HEK293T (cell line): ENCODE measurements at regions not wholly inside any gene's neighbourhood (a gene's known extent, or its start where the extent isn't known, plus 50 kb on each side); places are given as distances from the start of the nearest gene placed in this dataset.

Experiments used
- CTCF ChIA-PET: fragments of 350-600 bp; formaldehyde crosslinking; extraction: SDS; loops from one replicate; lab custom pipeline; 2021; ENCODE audit warnings: antibody characterized with exemption, inconsistent platforms; lab: Yijun Ruan, JAX
- POLR2A ChIA-PET: fragments of 350-600 bp; formaldehyde crosslinking; extraction: SDS; loops from one replicate; lab custom pipeline; 2020; ENCODE audit warnings: antibody characterized with exemption, inconsistent platforms; lab: Yijun Ruan, JAX
- DNase-seq: peaks from one replicate; pipeline ENCODE4 v3.0.0; 2012; ENCODE audit warnings: mixed read lengths; ENCODE audit errors: extremely low spot score
- ARNT ChIP-seq: fragments of 450-650 bp; IDR thresholded peaks from 2 replicates; pipeline ENCODE4 v1.6.1; 2017; ENCODE audit warnings: mild to moderate bottlenecking
- BHLHE40 ChIP-seq: fragments of 450-650 bp; IDR thresholded peaks from 2 replicates; pipeline ENCODE4 v1.6.1; 2016; ENCODE audit warnings: mild to moderate bottlenecking, moderate library complexity, borderline replicate concordance
- CTBP1 ChIP-seq: fragments of 450-650 bp; IDR thresholded peaks from 2 replicates; pipeline ENCODE4 v1.6.1; 2016; ENCODE audit warnings: borderline replicate concordance
- ELF4 ChIP-seq: fragments of 450-650 bp; IDR thresholded peaks from 2 replicates; pipeline ENCODE4 v1.6.1; 2017; ENCODE audit warnings: antibody characterized with exemption
- FOXA1 ChIP-seq: fragments of 450-650 bp; IDR thresholded peaks from 2 replicates; pipeline ENCODE4 v1.6.1; 2016; ENCODE audit warnings: mild to moderate bottlenecking
- FOXK2 ChIP-seq: fragments of 450-650 bp; IDR thresholded peaks from 2 replicates; pipeline ENCODE4 v1.6.1; 2016; ENCODE audit warnings: mild to moderate bottlenecking
- FOXM1 ChIP-seq: fragments of 450-650 bp; IDR thresholded peaks from 2 replicates; pipeline ENCODE4 v1.6.1; 2017; ENCODE audit warnings: mild to moderate bottlenecking, borderline replicate concordance
- HDGF ChIP-seq: fragments of 450-650 bp; IDR thresholded peaks from 2 replicates; pipeline ENCODE4 v1.6.1; 2017; ENCODE audit warnings: antibody characterized with exemption, borderline replicate concordance
- L3MBTL2 ChIP-seq: fragments of 450-650 bp; conservative IDR thresholded peaks from 2 replicates; pipeline ENCODE4 v1.6.1; 2016; ENCODE audit warnings: mild to moderate bottlenecking
- LEF1 ChIP-seq: fragments of 450-650 bp; IDR thresholded peaks from 2 replicates; pipeline ENCODE4 v1.6.1; 2017; ENCODE audit warnings: mild to moderate bottlenecking, borderline replicate concordance
- NFRKB ChIP-seq: fragments of 450-650 bp; IDR thresholded peaks from 2 replicates; pipeline ENCODE4 v1.6.1; 2016; ENCODE audit warnings: mild to moderate bottlenecking, moderate library complexity
- PKNOX1 ChIP-seq: fragments of 450-650 bp; IDR thresholded peaks from 2 replicates; pipeline ENCODE4 v1.6.1; 2016
- SP1 ChIP-seq: fragments of 450-650 bp; IDR thresholded peaks from 2 replicates; pipeline ENCODE4 v1.6.1; 2017
- SUZ12 ChIP-seq: fragments of 450-650 bp; IDR thresholded peaks from 2 replicates; pipeline ENCODE4 v1.6.1; 2016; ENCODE audit warnings: mild to moderate bottlenecking
- TARDBP ChIP-seq: fragments of 450-650 bp; IDR thresholded peaks from 2 replicates; pipeline ENCODE4 v1.6.1; 2016
- ZNF384 ChIP-seq: fragments of 450-650 bp; IDR thresholded peaks from 2 replicates; pipeline ENCODE4 v1.6.1; 2016

DNA sequence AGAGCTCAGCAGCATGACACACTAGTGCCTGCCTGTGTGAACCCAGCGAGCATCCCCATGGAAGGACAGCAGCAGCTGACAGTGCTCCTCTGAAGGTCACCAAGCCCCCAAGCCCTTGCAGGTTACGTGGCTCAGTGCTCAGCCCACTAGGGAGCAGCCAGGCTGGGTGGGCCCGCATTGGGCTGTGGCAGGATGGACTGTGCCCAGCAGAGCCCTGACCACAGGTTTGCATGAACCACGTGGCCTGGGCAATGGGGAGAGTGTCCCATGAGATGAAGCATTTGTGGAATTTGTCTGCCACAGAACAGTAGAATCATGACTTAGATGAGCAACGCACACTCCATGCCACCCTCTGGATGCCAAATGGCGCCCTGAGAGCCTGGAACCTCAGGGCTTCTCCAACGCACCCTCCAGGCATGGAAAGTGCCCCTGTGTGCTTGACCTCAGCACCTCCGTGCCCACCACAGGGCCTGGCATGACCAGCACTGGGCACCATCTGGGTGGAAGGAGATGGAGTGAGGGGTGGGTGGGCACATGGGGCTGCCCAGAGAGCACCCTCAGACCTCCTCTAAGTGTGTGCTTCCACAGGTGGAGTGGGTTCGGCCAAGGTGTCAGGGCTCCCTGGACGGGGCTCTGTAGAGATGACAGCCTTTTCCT, 216.1 kb upstream of the RAB6C start:
- ChIA-PET POLR2A (no interaction called here), CTCF (no interaction called here)
- DNase-seq, result no peak
- no peak for TF ChIP-seq ARNT
- TF ChIP-seq PKNOX1, result no peak
- TF ChIP-seq TARDBP, result no peak

DNA sequence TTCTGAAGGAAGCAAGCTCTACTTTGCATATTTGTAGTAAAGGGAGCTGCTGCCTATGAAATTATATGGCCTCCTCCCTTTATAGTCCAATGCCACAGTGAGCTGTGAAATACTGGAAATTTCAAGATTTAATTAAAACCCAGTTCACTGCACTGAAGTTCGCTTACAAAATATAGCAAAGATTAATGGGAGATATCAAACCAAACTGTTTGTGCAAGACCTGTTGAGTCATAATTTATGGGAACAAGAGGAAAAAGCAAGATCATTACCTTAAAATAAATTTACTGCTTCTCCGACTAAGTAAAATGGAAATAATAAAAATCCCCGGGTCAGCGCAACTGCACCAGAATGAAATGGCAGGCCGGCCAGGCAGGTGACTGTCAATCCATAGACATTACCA, 215.5 kb upstream of the RAB6C start:
- ChIA-PET POLR2A (no interaction called here), CTCF (no interaction called here)
- DNase-seq, result no peak
- no peak for TF ChIP-seq SUZ12
- no peak for TF ChIP-seq SP1
- TF ChIP-seq PKNOX1, result no peak
- no peak for TF ChIP-seq CTBP1
- no peak for TF ChIP-seq L3MBTL2
- TF ChIP-seq FOXK2, result no peak
- no peak for TF ChIP-seq HDGF
- TF ChIP-seq ZNF384, result no peak
- TF ChIP-seq FOXA1, result no peak
- no peak for TF ChIP-seq LEF1
- TF ChIP-seq ELF4, result no peak
- TF ChIP-seq NFRKB, result no peak
- TF ChIP-seq TARDBP, result no peak
- no peak for TF ChIP-seq ARNT
- TF ChIP-seq BHLHE40, result no peak
- no peak for TF ChIP-seq FOXM1

DNA sequence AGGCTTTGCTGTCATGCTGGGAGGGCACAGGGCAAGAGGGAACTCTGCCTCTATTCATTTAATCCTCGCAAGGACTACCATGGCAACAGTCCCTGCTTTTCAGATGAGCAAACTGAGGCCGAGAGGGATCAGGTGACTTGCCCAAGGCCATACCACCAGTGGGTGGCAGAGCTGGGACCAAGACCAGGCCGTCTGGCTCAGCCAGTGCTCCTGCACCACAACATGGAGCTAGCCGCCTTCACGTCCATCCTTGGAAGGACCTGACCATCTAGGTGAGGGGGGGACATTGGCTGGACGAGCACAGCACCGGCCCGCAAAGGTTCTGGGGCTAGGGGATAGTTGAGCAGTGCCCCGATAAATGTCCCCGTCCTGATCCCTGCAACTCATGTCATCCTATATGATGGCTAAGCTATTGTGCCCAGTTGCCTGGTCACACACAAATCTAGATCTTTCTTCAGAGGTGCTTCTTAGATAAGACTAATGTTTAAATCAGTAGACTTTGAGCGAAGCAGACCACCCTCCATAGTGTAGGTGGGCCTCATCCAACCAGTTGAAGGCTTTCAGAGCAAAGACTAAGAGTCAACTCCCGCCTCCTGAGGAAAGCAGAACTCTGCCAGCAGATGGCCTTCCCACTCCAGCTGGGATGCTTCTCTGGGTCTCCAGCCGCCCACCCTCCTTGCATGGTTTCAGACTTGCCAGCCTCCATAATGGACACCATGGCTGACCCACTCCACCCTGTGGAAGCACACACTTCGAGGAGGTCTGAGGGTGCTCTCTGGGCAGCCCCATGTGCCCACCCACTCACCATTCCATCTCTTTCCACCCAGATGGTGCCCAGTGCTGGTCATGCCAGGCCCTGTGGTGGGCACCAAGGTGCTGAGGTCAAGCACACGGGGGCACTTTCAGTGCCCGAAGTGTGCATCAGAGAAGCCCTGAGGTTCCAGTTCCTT, 214.8 kb upstream of the RAB6C start:
- TF ChIP-seq LEF1 (no peak), SUZ12 (no peak), ZNF384 (no peak), ARNT (no peak), BHLHE40 (no peak), PKNOX1 (no peak)
- ChIA-PET POLR2A (no interaction called here), CTCF (no interaction called here)
- no peak for DNase-seq

GRCh38 chr2:129765326-129765677, 214.2 kb upstream of the RAB6C start:
- no peak for DNase-seq
- POLR2A ChIA-PET, result no interaction called here

DNA sequence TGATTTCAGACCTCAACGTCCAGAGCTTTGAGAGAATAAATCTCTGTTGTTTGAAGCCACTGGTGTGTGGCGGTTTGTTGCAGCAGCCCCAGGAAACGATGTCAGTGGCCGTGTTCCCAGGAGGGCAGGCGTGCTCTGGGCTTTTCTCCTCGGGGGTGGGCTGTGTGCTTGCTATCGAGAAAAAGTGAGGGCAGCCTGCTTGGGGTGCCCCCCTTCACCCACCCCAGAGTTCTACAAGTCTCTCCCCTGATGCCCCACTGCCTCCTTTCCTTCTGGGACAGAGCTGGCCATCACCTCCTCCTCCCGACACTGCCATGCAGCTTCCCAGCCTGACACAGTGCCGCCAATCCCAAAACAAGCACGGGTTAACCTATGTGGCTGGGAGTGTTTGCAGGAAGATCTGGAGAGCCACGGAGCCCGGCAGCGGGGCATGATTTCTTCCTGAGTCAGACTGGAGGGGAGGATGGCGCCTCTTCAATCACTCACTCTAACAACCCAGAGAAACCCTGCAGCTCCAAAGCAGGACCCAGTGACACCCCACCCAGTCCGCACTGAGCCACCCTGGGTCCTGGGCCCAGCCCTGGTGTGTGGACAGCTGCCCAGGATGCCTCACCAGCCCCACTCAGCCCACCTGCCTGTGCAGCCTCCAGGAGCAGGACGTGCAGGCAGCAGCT, 213.7 kb upstream of the RAB6C start:
- POLR2A ChIA-PET, result no interaction called here
- no peak for DNase-seq
- CTCF ChIA-PET, result no interaction called here
- TF ChIP-seq SUZ12, result no peak
- TF ChIP-seq PKNOX1, result no peak
- TF ChIP-seq SP1, result no peak
- no peak for TF ChIP-seq BHLHE40
- no peak for TF ChIP-seq FOXA1
- no peak for TF ChIP-seq NFRKB
- no peak for TF ChIP-seq L3MBTL2

More at GRCh38 chr2:129765326-129765677, 214.2 kb upstream of the RAB6C start:
- CTCF ChIA-PET, result no interaction called here
- TF ChIP-seq ELF4, result no peak
- TF ChIP-seq TARDBP, result no peak

DNA sequence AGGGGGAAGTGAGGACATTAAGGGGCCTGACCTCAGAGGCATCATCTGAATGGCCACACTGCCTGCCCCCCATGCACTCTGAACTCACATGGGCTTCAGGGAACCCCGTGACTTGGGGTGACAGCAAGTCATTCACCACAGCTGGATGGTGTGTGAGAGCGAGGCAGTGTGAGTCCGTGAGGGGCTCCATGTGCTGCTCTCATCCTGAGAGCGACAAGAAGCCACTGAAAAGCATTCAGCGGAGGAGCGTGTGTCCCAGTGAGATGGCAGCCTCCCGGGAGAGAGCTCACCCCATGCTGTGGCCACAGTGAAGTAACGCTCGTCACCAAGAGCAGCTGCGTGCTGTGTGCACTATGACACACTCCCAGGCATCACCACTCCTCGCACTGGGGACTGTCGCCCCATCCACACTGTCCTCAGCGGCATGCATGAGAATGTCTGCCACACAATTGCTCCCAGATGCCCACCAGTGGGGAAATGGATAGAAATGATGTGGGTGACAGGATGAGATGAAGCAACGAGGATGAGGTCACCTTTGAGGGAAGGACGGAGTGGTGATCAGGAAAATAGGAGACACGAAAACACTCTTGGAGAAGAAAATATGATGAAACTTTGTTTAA, 213.0 kb upstream of the RAB6C start:
- no peak for DNase-seq
- CTCF ChIA-PET, result no interaction called here
- no peak for TF ChIP-seq BHLHE40
- no peak for TF ChIP-seq ZNF384
- TF ChIP-seq PKNOX1, result no peak
- no peak for TF ChIP-seq ELF4
- TF ChIP-seq ARNT, result no peak
- POLR2A ChIA-PET, result no interaction called here
